ENCODE measurements at regions not wholly inside any gene's neighbourhood (a gene's known extent, or its start where the extent isn't known, plus 50 kb on each side); places are given as distances from the start of the nearest gene placed in this dataset.
A peak's percentile ranks its signal among the peaks of the same experiment; 100 is the strongest.

DNA sequence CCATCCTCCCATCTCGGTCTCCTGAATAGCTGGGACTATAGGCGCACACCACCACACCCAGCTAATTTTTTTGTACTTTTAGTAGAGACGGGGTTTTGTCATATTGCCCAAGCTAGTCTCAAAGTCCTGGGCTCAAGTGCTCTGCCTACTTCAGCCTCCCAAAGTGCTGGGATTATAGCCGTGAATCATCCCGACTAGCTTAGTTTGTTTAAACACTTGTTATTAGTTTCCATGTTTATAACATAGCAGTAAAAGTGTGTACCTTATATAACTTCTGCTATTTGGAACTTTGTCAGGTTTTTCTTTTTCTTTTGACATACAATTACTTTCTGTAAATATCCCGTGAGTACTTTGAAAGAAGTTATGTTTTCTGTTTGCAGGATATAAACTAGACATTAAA is 60.6 kb upstream of the C1orf21 start:
- intact Hi-C loops (cut with DNase I) = no loop called here
- ATAC-seq = peak; percentile 75
- DNase-seq = no peak
- Histone ChIP-seq H3K9me3 (no peaks in the 10 kb centered on the region), H3K36me3 (no peaks in the 10 kb centered on the region), H3K27me3 (no peaks in the 10 kb centered on the region), H3K4me3 (no peak overlapping the region), H3K27ac (no peak overlapping the region), H3K4me1 (no peaks in the 10 kb centered on the region)
- TF ChIP-seq, protein P1, sequence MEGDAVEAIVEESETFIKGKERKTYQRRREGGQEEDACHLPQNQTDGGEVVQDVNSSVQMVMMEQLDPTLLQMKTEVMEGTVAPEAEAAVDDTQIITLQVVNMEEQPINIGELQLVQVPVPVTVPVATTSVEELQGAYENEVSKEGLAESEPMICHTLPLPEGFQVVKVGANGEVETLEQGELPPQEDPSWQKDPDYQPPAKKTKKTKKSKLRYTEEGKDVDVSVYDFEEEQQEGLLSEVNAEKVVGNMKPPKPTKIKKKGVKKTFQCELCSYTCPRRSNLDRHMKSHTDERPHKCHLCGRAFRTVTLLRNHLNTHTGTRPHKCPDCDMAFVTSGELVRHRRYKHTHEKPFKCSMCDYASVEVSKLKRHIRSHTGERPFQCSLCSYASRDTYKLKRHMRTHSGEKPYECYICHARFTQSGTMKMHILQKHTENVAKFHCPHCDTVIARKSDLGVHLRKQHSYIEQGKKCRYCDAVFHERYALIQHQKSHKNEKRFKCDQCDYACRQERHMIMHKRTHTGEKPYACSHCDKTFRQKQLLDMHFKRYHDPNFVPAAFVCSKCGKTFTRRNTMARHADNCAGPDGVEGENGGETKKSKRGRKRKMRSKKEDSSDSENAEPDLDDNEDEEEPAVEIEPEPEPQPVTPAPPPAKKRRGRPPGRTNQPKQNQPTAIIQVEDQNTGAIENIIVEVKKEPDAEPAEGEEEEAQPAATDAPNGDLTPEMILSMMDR (IDR thresholded peaks at IDR 0.05) = no peak

DNA sequence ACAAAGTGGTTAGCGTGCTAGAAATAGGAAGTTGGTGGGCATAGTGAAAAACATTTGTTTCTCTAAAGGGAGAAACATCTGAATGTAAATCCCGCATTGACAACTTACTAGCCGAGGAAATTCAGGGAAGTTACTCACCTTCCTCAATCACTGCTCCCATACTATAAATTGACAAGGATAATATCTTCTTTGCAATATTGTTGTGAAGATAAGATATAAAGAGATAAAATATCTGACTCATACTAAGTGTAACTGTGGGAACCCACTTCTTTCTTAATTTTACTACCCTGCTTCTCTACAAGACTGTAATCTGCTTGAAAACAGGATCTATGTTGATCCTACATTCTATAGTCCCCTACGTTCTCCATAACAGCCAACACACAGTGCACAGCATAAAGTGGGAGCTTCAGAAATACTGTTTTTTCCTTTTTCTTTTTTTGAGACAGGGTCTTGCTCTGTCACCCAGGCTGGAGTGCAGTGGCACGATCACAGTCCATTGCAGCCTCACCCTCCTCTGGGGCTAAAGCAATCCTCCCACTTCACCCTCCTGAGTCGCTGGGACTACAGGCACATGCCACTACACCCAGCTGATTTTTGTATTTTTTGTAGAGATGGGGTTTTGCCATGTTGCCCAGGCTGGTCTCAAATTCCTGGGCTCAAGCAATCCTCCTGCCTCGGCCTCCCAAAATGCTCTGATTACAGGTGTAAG is 57.4 kb upstream of the C1orf21 start:
- Histone ChIP-seq H3K4me3 (no peak overlapping the region), H3K36me3 (no peaks in the 10 kb centered on the region), H3K9me3 (no peaks in the 10 kb centered on the region), H3K4me1 (no peaks in the 10 kb centered on the region), H3K27me3 (no peaks in the 10 kb centered on the region), H3K27ac (no peak overlapping the region)
- DNase-seq (no peak), ATAC-seq (no peak)
- TF ChIP-seq, protein P1 (IDR thresholded peaks at IDR 0.05) = no peak
- intact Hi-C loops (cut with DNase I) = no loop called here

DNA sequence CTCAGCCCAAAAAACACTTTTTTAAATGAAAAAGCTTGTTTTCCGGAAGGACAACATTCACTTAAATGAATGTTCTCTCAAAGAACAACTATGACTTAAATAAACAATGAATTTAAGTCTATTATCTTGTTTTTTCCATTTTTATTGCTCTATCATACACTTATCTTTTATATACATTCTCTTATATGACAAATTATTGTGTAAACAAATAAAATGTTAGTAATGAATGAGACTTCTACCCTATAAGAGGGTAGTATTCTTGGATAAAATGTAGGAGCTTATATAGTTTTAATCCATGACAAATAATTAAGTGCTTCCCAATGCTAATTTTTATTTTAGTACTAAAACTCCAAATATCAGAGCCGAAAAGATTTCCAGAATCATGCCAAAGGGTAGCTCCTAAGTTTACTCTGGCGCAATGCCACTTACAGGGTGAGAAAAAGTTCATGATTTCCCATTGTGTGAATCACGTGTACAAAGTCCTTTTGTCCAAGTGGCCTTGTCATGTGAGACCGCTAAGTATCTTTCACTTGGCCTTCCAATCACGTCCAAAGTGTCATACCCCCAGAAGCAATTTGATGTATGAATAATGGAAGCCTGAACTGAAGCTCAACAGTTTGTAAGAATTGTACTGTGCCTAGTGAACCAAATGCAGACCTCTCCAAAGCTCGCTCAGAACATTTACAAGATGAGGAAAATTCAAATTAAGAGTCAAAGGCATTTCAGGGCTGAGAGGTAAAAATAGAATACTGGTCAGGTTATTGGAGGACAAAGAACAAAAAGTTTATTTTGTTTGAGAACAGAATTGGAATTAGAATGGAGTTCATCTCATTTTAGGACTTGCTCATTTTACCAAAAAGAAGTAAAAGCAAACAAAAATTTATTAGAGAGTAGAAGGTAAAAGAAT is 56.6 kb upstream of the C1orf21 start:
- Histone ChIP-seq H3K27me3 (no peaks in the 10 kb centered on the region), H3K9me3 (no peaks in the 10 kb centered on the region), H3K4me3 (no peak overlapping the region), H3K27ac (no peak overlapping the region), H3K4me1 (no peaks in the 10 kb centered on the region), H3K36me3 (no peaks in the 10 kb centered on the region)
- intact Hi-C loops (cut with DNase I) = no loop called here
- ATAC-seq (peak; percentile 40), DNase-seq (peak in 1 of 4 donors; percentile 39)
- TF ChIP-seq, protein P1 (IDR thresholded peaks at IDR 0.05) = no peak

DNA sequence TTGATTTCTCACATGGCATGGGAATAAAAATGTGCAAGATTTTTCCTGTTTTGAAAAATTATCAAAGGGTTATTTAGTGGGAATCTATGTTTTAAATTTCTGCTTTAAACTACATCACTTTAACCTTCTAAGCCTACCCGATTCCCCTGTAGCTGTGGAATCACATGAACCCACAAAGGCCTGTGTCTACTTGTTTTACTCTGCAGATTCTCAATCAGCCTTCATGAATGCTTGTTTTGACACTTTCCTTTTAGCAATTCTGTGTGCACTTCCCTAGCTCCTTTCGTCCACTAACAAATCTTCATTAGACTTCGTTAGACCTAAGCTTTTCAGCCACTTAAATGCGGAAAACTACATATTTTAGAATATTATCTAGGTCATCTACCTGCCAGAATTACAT is 56.0 kb upstream of the C1orf21 start:
- no peaks in the 10 kb centered on the region for H3K4me1 ChIP-seq
- no peak overlapping the region for H3K4me3 ChIP-seq
- H3K9me3 ChIP-seq = no peaks in the 10 kb centered on the region
- TF ChIP-seq, protein P1 (IDR thresholded peaks at IDR 0.05) = no peak
- H3K27me3 ChIP-seq = no peaks in the 10 kb centered on the region
- DNase-seq (no peak), ATAC-seq (no peak)
- H3K27ac ChIP-seq = no peak overlapping the region
- intact Hi-C loops (cut with DNase I) = no loop called here
- no peaks in the 10 kb centered on the region for H3K36me3 ChIP-seq

Data from left lung (tissue), 4 donors.